ENCODE measurements at regions not wholly inside any gene's neighbourhood (a gene's known extent, or its start where the extent isn't known, plus 50 kb on each side); places are given as distances from the start of the nearest gene placed in this dataset.
"Not testable (repeated sequence)": the region's sequence is repeated elsewhere in the genome, so short reads cannot be mapped to it uniquely, and the experiment has no call there.

DNA sequence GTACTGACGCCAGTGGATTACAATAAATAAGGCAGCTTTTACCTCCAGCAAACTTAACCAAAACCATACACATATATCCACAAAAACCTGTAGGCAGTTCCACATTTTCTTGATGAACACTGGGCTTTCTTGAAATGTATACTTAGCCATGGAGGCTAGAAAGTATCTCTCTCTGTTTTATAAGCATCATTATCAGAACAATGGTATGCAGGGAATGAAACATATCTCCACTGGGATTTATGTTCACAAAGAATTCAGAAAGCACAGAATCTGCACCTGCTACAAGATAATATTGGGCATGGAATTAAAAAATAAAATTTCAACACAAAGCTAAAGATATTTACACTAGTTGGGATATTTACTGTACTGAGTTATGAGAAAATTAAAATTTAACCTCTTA is 126.1 kb upstream of the RASA1 start:
- no peak for TF ChIP-seq POLR2A (IDR thresholded peaks at IDR 0.05; ENCODE audit: low read depth)
- TF ChIP-seq, protein P1, sequence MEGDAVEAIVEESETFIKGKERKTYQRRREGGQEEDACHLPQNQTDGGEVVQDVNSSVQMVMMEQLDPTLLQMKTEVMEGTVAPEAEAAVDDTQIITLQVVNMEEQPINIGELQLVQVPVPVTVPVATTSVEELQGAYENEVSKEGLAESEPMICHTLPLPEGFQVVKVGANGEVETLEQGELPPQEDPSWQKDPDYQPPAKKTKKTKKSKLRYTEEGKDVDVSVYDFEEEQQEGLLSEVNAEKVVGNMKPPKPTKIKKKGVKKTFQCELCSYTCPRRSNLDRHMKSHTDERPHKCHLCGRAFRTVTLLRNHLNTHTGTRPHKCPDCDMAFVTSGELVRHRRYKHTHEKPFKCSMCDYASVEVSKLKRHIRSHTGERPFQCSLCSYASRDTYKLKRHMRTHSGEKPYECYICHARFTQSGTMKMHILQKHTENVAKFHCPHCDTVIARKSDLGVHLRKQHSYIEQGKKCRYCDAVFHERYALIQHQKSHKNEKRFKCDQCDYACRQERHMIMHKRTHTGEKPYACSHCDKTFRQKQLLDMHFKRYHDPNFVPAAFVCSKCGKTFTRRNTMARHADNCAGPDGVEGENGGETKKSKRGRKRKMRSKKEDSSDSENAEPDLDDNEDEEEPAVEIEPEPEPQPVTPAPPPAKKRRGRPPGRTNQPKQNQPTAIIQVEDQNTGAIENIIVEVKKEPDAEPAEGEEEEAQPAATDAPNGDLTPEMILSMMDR (IDR thresholded peaks at IDR 0.05) = no peak
- TF ChIP-seq EP300 (IDR thresholded peaks at IDR 0.05) = no peak
- H3K36me3 ChIP-seq = no peaks in the 10 kb centered on the region
- H3K4me1 ChIP-seq = peaks cover 7 to 17% (median 12%) of the 10 kb centered on the region in 4 donors
- no peaks in the 10 kb centered on the region for H3K27me3 ChIP-seq
- intact Hi-C loops (cut with DNase I) = no loop called here
- no peak overlapping the region for H3K4me3 ChIP-seq
- no peak for DNase-seq (ENCODE audit: extremely low spot score)
- WGBS = 94% methylated on average over 1 of the region's 1 CpG
- no peak overlapping the region for H3K27ac ChIP-seq (replicated peaks in 1 of 4)
- H3K9me3 ChIP-seq = no peaks in the 10 kb centered on the region

DNA sequence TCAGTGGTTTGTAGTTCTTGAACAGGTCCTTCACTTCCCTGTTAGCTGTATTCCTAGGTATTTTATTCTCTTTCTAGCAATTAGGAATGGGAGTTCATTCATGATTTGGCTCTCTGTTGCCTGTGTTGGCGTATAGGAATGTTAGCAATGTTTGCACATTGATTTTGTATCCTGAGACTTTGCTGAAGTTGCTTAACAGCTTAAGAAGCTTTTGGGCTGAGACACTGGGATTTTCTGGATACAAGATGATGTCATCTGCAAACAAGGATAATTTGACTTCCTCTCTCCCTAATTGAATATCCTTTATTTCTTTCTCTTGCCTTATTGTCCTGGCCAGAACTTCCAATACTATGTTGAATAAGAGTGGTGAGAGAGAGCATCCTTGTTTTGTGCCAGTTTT is 121.8 kb upstream of the RASA1 start:
- DNase-seq (ENCODE audit: extremely low spot score); H3K4me1 ChIP-seq; H3K36me3 ChIP-seq; H3K27me3 ChIP-seq; H3K27ac ChIP-seq (replicated peaks in 1 of 4); intact Hi-C loops (cut with DNase I); H3K4me3 ChIP-seq; H3K9me3 ChIP-seq: not testable (repeated sequence)
- WGBS = 85% methylated on average over 1 of the region's 1 CpG

DNA sequence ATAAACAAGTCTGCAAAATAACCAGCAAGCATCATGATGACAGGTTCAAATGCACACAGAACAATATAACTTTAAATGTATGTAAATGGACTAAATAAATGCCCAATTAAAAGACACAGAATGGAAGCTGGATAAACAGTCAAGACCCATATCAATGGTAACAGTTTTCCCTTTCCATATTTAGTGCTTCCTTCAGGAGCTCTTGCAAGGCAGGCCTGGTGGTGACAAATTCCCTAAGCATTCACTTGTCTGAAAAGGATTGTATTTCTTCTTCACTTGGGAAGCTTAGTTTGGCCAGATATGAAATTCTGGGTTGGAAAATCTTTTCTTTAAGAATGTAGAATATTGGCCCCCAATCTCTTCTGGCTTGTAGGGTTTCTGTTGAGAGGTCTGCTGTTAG is 120.2 kb upstream of the RASA1 start:
- Histone ChIP-seq H3K9me3 (no peaks in the 10 kb centered on the region), H3K27ac (replicated peaks in 1 of 4) (no peak overlapping the region), H3K27me3 (peaks cover 0 to 4% (median 0%) of the 10 kb centered on the region in 4 donors), H3K4me3 (no peak overlapping the region), H3K4me1 (no peaks in the 10 kb centered on the region), H3K36me3 (no peaks in the 10 kb centered on the region)
- TF ChIP-seq EP300 (IDR thresholded peaks at IDR 0.05) (no peak), POLR2A (IDR thresholded peaks at IDR 0.05; ENCODE audit: low read depth) (no peak), POLR2AphosphoS5 (IDR thresholded peaks at IDR 0.05) (no peak)
- TF ChIP-seq, protein P1 (IDR thresholded peaks at IDR 0.05) = no peak
- DNase-seq (ENCODE audit: extremely low spot score) = no peak
- intact Hi-C loops (cut with DNase I) = no loop called here

DNA sequence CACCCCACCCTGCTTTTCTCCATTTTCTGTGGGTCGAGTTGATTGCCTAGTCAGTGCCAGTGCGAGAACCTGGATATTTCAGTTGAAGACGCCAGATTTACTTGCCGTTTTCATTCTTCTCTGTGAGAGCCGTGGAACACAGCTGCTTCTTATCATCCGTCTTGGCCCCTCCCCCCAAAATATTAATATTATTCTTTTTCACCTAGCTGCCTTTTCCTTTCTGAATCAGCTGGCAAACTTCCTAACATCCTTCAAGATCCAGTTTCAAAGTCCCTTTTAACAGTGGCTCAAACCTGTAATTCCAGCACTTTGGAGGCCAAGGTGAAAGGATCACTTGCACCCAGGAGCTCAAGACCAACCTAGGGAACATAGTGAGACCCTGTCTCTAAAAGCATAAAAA is 117.1 kb upstream of the RASA1 start:
- DNase-seq (ENCODE audit: extremely low spot score) = no peak
- intact Hi-C loops (cut with DNase I) = no loop called here
- WGBS = 55% methylated on average over 6 of the region's 6 CpGs
- no peak overlapping the region for H3K27ac ChIP-seq (replicated peaks in 1 of 4)
- H3K9me3 ChIP-seq = no peaks in the 10 kb centered on the region
- TF ChIP-seq EP300 (IDR thresholded peaks at IDR 0.05) (no peak), POLR2AphosphoS5 (IDR thresholded peaks at IDR 0.05) (no peak)
- TF ChIP-seq, protein P1 (IDR thresholded peaks at IDR 0.05) = no peak
- peaks cover 0 to 4% (median 0%) of the 10 kb centered on the region in 4 donors for H3K27me3 ChIP-seq
- H3K4me3 ChIP-seq = no peak overlapping the region
- H3K4me1 ChIP-seq = no peaks in the 10 kb centered on the region
- H3K36me3 ChIP-seq = no peaks in the 10 kb centered on the region

DNA sequence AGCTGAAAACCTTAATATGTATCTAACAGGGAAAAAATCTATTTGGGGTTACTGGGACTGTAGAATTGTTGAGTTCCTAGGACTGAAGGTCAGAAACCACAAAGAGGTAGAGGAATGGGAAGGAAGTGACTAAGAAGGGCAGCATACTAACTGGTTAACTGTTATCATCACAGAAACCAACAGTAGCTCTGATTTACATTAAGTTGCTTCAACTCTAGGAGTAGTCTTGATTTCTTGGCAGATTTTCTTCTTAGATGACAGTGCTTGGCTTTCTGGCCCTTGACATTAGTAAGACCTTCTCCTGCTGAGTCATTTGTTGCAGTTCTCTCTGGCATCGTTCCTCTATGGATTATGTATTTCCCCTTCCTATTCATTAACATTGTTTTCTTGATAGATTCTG is 116.1 kb upstream of the RASA1 start:
- DNase-seq (ENCODE audit: extremely low spot score) = no peak
- WGBS = 43% methylated on average over 1 of the region's 1 CpG
- Histone ChIP-seq H3K4me3 (no peak overlapping the region), H3K9me3 (no peaks in the 10 kb centered on the region), H3K4me1 (no peaks in the 10 kb centered on the region), H3K27me3 (peaks cover 0 to 4% (median 0%) of the 10 kb centered on the region in 4 donors), H3K36me3 (no peaks in the 10 kb centered on the region), H3K27ac (replicated peaks in 1 of 4) (no peak overlapping the region)
- no peak for TF ChIP-seq POLR2AphosphoS5 (IDR thresholded peaks at IDR 0.05)
- TF ChIP-seq, protein P1 (IDR thresholded peaks at IDR 0.05) = no peak
- TF ChIP-seq POLR2A (IDR thresholded peaks at IDR 0.05; ENCODE audit: low read depth) = no peak
- no peak for TF ChIP-seq EP300 (IDR thresholded peaks at IDR 0.05)
- intact Hi-C loops (cut with DNase I) = no loop called here

Data from esophagus muscularis mucosa (tissue), 4 donors.